ENCODE measurements at regions not wholly inside any gene's neighbourhood (a gene's known extent, or its start where the extent isn't known, plus 50 kb on each side); places are given as distances from the start of the nearest gene placed in this dataset.
A peak's percentile ranks its signal among the peaks of the same experiment; 100 is the strongest.

DNA sequence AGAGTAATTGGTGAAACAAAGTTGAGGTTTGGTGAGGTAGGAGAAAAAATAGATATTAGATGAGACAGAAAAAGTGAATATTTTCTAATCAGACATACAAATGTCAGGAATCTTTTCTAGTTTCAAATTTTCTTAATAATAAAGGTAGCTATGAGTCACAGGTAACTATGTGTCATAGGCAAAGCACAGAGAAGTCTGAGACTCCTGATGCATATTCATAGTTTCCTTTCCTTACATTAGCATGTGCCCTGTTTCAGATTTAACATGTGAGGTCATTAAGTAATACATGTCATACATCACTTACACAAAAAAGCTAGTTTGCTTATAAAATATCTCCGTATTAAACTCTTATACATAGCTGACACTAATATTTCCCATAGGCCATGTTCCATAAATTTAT is 1141.3 kb upstream of the PCDH20 start:
- Histone ChIP-seq H3K27ac (ENCODE audit: insufficient read depth, low read length) (no peak overlapping the region), H3K4me2 (ENCODE audit: low read depth, low read length) (no peak overlapping the region), H2BK15ac (ENCODE audit: low read depth, low read length) (no peak overlapping the region), H3K56ac (ENCODE audit: extremely low read depth, insufficient read depth, low read length) (no peak overlapping the region), H4K8ac (ENCODE audit: low read depth in 2 of 2, low read length in 2 of 2) (no peak overlapping the region), H3K4me1 (ENCODE audit: control insufficient read depth, insufficient read depth, low read length) (no peaks in the 10 kb centered on the region), H3K18ac (ENCODE audit: low read depth, low read length) (no peak overlapping the region), H2BK5ac (ENCODE audit: low read depth, low read length, poor library complexity, severe bottlenecking) (no peak overlapping the region), H3K4me3 (ENCODE audit: insufficient read depth, low read depth, low read length) (no peak overlapping the region), H3K9ac (ENCODE audit: low read depth, low read length) (no peak overlapping the region), H2AFZ (replicated peaks; ENCODE audit: low read length, poor library complexity) (no peak overlapping the region), H4K91ac (ENCODE audit: insufficient read depth, low read depth, low read length) (no peak overlapping the region), H3K23ac (ENCODE audit: low read depth, low read length) (no peak overlapping the region), H2AK9ac (replicated peaks; ENCODE audit: low read depth, low read length, poor library complexity) (no peak overlapping the region), H3K79me1 (ENCODE audit: low read depth in 1 of 2, low read length in 2 of 2) (no peaks in the 10 kb centered on the region), H3K27me3 (ENCODE audit: control insufficient read depth, insufficient read depth, low read length) (no peaks in the 10 kb centered on the region), H3K9me3 (ENCODE audit: control insufficient read depth, insufficient read depth, low read length) (no peaks in the 10 kb centered on the region), H4K20me1 (ENCODE audit: insufficient read depth, low read length) (no peaks in the 10 kb centered on the region), H2BK120ac (ENCODE audit: low read depth, low read length) (no peak overlapping the region), H3K9me1 (ENCODE audit: insufficient read depth, low read length) (no peaks in the 10 kb centered on the region; the same call in 1 of the 2 replicates), H2AK5ac (ENCODE audit: low read depth, low read length) (no peak overlapping the region), H3K4ac (ENCODE audit: low read depth, low read length) (no peak overlapping the region), H2BK20ac (ENCODE audit: low read depth, low read length) (no peak overlapping the region), H4K5ac (ENCODE audit: low read depth, low read length) (no peak overlapping the region), H3K14ac (replicated peaks; ENCODE audit: low read depth, low read length) (no peak overlapping the region), H3K36me3 (ENCODE audit: control insufficient read depth, insufficient read depth, low read length) (no peaks in the 10 kb centered on the region)
- BruUV-seq (replicated peaks) = no TSS peak
- dilution Hi-C loops (cut with HindIII; ENCODE audit: low sequenced_read_pairs, unreplicated experiment) (no loop called here), intact Hi-C loops (cut with micrococcal nuclease) (loop anchor here (5.0 kb wide), 1 partner anchor 350 kb away; no protein-coding TSS in a partner anchor), in situ Hi-C loops (cut with MboI; ENCODE audit: low sequenced_read_pairs) (no loop called here)
- POLR2A ChIA-PET (ENCODE audit: unreplicated experiment) = no interaction called here
- no peak for TF ChIP-seq CHD1 (IDR thresholded peaks at IDR 0.05; ENCODE audit: low read depth, low read length)
- TF ChIP-seq MAZ (IDR thresholded peaks at IDR 0.05; ENCODE audit: borderline replicate concordance, low read depth, low read length) = no peak
- TF ChIP-seq, protein P1, sequence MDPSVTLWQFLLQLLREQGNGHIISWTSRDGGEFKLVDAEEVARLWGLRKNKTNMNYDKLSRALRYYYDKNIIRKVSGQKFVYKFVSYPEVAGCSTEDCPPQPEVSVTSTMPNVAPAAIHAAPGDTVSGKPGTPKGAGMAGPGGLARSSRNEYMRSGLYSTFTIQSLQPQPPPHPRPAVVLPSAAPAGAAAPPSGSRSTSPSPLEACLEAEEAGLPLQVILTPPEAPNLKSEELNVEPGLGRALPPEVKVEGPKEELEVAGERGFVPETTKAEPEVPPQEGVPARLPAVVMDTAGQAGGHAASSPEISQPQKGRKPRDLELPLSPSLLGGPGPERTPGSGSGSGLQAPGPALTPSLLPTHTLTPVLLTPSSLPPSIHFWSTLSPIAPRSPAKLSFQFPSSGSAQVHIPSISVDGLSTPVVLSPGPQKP (IDR thresholded peaks at IDR 0.05; ENCODE audit: borderline replicate concordance, low read depth, low read length) = no peak
- TF ChIP-seq SMC3 (IDR thresholded peaks at IDR 0.05; ENCODE audit: low read depth, low read length) = no peak
- TF ChIP-seq, protein P2, sequence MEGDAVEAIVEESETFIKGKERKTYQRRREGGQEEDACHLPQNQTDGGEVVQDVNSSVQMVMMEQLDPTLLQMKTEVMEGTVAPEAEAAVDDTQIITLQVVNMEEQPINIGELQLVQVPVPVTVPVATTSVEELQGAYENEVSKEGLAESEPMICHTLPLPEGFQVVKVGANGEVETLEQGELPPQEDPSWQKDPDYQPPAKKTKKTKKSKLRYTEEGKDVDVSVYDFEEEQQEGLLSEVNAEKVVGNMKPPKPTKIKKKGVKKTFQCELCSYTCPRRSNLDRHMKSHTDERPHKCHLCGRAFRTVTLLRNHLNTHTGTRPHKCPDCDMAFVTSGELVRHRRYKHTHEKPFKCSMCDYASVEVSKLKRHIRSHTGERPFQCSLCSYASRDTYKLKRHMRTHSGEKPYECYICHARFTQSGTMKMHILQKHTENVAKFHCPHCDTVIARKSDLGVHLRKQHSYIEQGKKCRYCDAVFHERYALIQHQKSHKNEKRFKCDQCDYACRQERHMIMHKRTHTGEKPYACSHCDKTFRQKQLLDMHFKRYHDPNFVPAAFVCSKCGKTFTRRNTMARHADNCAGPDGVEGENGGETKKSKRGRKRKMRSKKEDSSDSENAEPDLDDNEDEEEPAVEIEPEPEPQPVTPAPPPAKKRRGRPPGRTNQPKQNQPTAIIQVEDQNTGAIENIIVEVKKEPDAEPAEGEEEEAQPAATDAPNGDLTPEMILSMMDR (conservative IDR thresholded peaks at IDR 0.05; ENCODE audit: low read depth, low read length) = no peak
- CTCF ChIA-PET = no interaction called here
- ATAC-seq (ENCODE audit: low read depth) (no peak), DNase-seq (peak; percentile 8)
- no CpG with 5 or more reads among the region's 1 CpG for WGBS, 2 experiments (ENCODE audit: extremely low coverage in 2 of 2, insufficient read length in 1 of 2)
